ENCODE measurements at regions not wholly inside any gene's neighbourhood (a gene's known extent, or its start where the extent isn't known, plus 50 kb on each side); places are given as distances from the start of the nearest gene placed in this dataset.

DNA sequence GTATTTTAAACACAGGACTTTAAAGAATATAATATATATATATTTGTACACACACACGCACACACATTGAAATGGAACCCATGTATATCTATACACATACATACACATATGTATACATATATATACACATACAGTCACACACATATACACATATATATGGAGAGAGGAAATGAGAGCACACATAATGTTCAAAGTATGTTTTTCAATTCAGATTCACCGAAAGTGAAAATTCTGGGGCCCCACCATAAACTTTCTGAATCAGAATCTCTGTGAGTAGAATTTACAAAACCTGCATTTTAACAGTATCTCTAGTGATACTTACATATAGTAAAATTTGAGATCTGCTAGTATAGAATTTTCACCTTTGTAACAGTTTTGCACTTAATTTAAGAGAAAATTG, 60.4 kb upstream of the OBI1 start:
- TF ChIP-seq, protein P1, sequence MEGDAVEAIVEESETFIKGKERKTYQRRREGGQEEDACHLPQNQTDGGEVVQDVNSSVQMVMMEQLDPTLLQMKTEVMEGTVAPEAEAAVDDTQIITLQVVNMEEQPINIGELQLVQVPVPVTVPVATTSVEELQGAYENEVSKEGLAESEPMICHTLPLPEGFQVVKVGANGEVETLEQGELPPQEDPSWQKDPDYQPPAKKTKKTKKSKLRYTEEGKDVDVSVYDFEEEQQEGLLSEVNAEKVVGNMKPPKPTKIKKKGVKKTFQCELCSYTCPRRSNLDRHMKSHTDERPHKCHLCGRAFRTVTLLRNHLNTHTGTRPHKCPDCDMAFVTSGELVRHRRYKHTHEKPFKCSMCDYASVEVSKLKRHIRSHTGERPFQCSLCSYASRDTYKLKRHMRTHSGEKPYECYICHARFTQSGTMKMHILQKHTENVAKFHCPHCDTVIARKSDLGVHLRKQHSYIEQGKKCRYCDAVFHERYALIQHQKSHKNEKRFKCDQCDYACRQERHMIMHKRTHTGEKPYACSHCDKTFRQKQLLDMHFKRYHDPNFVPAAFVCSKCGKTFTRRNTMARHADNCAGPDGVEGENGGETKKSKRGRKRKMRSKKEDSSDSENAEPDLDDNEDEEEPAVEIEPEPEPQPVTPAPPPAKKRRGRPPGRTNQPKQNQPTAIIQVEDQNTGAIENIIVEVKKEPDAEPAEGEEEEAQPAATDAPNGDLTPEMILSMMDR (IDR thresholded peaks at IDR 0.05): no peak
- TF ChIP-seq EZH2 (IDR thresholded peaks at IDR 0.05; ENCODE audit: borderline replicate concordance, insufficient read depth, low read depth, low read length, poor library complexity, severe bottlenecking): no peak
